DND-41 (cell line): ENCODE measurements at regions not wholly inside any gene's neighbourhood (a gene's known extent, or its start where the extent isn't known, plus 50 kb on each side); places are given as distances from the start of the nearest gene placed in this dataset.

Experiments used
- ATAC-seq: fragments of 200-7000 bp; cut with Tn5 transposase; 3 replicates; pipeline ENCODE4 v1.9.1; 2021; ENCODE audit warnings: low read depth; ENCODE audit not compliant: insufficient read depth
- DNase-seq: peaks from one replicate; pipeline ENCODE4 v3.0.0-alpha.2; 2020
- H2AFZ ChIP-seq: 2 replicates; pipeline ENCODE4 v1.6.0; 2012; ENCODE audit warnings: low read depth, low read length
- H3K27ac ChIP-seq: 2 replicates; pipeline ENCODE4 v1.5.1; 2012; ENCODE audit warnings: low read length, inconsistent platforms
- H3K27me3 ChIP-seq: fragments of 200-600 bp; sonication (generic); 2 replicates; pipeline ENCODE4 v1.6.0; 2012; ENCODE audit warnings: low read length, mild to moderate bottlenecking, inconsistent platforms; ENCODE audit not compliant: insufficient read depth, poor library complexity
- H3K36me3 ChIP-seq: 2 replicates; pipeline ENCODE4 v1.5.1; 2012; ENCODE audit warnings: low read length, inconsistent platforms; ENCODE audit not compliant: insufficient read depth
- H3K4me1 ChIP-seq: 2 replicates; pipeline ENCODE4 v1.5.1; 2012; ENCODE audit warnings: mild to moderate bottlenecking, low read length; ENCODE audit not compliant: insufficient read depth
- H3K4me2 ChIP-seq: 2 replicates; pipeline ENCODE4 v1.6.0; 2012; ENCODE audit warnings: mild to moderate bottlenecking, moderate library complexity, low read length, inconsistent platforms; ENCODE audit not compliant: insufficient read depth
- H3K4me3 ChIP-seq, 2 experiments: fragments of 200-600 bp in 1 of 2; shearing (Covaris generic) in 1 of 2; 2 replicates each; pipeline ENCODE4 v1.5.1; 2012 to 2016; ENCODE audit warnings: inconsistent platforms in 2 of 2, low read length in 2 of 2, mild to moderate bottlenecking in 2 of 2, low read depth in 1 of 2, moderate library complexity in 1 of 2
- H3K79me2 ChIP-seq: 2 replicates; pipeline ENCODE4 v1.6.0; 2012; ENCODE audit warnings: low read length, inconsistent platforms; ENCODE audit not compliant: insufficient read depth
- H3K9ac ChIP-seq: 2 replicates; pipeline ENCODE4 v1.6.0; 2012; ENCODE audit warnings: low read depth, mild to moderate bottlenecking, inconsistent platforms, low read length, moderate library complexity
- H3K9me3 ChIP-seq: 2 replicates; pipeline ENCODE4 v1.5.1; 2012; ENCODE audit warnings: low read length, moderate library complexity, mild to moderate bottlenecking, inconsistent platforms; ENCODE audit not compliant: insufficient read depth, severe bottlenecking
- H4K20me1 ChIP-seq: 2 replicates; pipeline ENCODE4 v1.6.0; 2012; ENCODE audit warnings: low read length; ENCODE audit not compliant: insufficient read depth
- EZH2 ChIP-seq: IDR thresholded peaks from 3 replicates; pipeline ENCODE4 v1.6.1; 2012; ENCODE audit warnings: borderline replicate concordance, low read depth, mild to moderate bottlenecking, moderate library complexity, low read length, inconsistent platforms; ENCODE audit not compliant: severe bottlenecking
- TF ChIP-seq, protein P1 (sequence below): IDR thresholded peaks from 2 replicates; pipeline ENCODE4 v1.5.1; 2012; ENCODE audit warnings: borderline replicate concordance, low read length, moderate library complexity, mild to moderate bottlenecking; ENCODE audit not compliant: poor library complexity, severe bottlenecking; ENCODE audit errors: extremely low read depth

DNA sequence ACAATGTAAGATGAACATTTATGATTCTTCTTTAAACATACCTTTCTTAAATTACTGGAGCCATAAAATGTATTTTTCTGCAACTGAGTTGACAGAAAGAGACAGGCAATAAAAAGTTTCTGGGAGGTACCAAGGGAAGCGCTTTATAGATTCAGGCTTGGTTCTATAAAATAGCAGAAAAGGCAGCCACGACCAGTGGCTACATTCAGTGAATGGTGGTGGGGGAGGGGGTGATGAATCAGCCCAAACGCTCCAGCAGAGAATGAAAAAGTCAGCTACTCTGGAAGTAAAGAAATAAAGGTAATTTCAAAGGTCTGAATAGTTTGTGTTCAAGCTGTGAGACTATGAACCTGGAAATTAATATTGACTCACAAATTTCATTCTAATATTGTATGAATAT is 456.1 kb downstream of the KCTD8 start:
- DNase-seq (no peak), ATAC-seq (no peak)
- no peak for TF ChIP-seq EZH2
- TF ChIP-seq, protein P1, sequence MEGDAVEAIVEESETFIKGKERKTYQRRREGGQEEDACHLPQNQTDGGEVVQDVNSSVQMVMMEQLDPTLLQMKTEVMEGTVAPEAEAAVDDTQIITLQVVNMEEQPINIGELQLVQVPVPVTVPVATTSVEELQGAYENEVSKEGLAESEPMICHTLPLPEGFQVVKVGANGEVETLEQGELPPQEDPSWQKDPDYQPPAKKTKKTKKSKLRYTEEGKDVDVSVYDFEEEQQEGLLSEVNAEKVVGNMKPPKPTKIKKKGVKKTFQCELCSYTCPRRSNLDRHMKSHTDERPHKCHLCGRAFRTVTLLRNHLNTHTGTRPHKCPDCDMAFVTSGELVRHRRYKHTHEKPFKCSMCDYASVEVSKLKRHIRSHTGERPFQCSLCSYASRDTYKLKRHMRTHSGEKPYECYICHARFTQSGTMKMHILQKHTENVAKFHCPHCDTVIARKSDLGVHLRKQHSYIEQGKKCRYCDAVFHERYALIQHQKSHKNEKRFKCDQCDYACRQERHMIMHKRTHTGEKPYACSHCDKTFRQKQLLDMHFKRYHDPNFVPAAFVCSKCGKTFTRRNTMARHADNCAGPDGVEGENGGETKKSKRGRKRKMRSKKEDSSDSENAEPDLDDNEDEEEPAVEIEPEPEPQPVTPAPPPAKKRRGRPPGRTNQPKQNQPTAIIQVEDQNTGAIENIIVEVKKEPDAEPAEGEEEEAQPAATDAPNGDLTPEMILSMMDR: no peak

GRCh38 chr4:43993196-43993902 is 455.3 kb downstream of the KCTD8 start:
- DNase-seq (no peak), ATAC-seq (no peak)
- Histone ChIP-seq H3K4me1 (no peaks in the 10 kb centered on the region), H3K27me3 (no peaks in the 10 kb centered on the region), H3K27ac (no peak overlapping the region), H3K4me2 (no peak overlapping the region), H3K9ac (no peak overlapping the region), H3K9me3 (no peaks in the 10 kb centered on the region), H3K36me3 (no peaks in the 10 kb centered on the region), H3K4me3 (no peak overlapping the region), H2AFZ (no peak overlapping the region), H4K20me1 (no peaks in the 10 kb centered on the region), H3K79me2 (no peaks in the 10 kb centered on the region)
- TF ChIP-seq, protein P1: no peak
- TF ChIP-seq EZH2: no peak

More for the DNA sequence above, 456.1 kb downstream of the KCTD8 start:
- H3K4me2 ChIP-seq: no peak overlapping the region
- H2AFZ ChIP-seq: no peak overlapping the region
- no peaks in the 10 kb centered on the region for H3K4me1 ChIP-seq
- H3K27me3 ChIP-seq: no peaks in the 10 kb centered on the region
- no peaks in the 10 kb centered on the region for H3K79me2 ChIP-seq
- no peaks in the 10 kb centered on the region for H3K36me3 ChIP-seq
- no peaks in the 10 kb centered on the region for H4K20me1 ChIP-seq
- no peak overlapping the region for H3K4me3 ChIP-seq
- no peak overlapping the region for H3K27ac ChIP-seq
- H3K9ac ChIP-seq: no peak overlapping the region
- H3K9me3 ChIP-seq: no peaks in the 10 kb centered on the region

GRCh38 chr4:43999669-44000068 is 448.9 kb downstream of the KCTD8 start:
- no peaks in the 10 kb centered on the region for H3K4me1 ChIP-seq
- no peak overlapping the region for H3K4me3 ChIP-seq
- H3K79me2 ChIP-seq: no peaks in the 10 kb centered on the region
- TF ChIP-seq, protein P1: no peak
- TF ChIP-seq EZH2: no peak
- no peak overlapping the region for H3K9ac ChIP-seq
- H3K27me3 ChIP-seq: no peaks in the 10 kb centered on the region
- no peaks in the 10 kb centered on the region for H3K36me3 ChIP-seq
- no peak overlapping the region for H3K4me2 ChIP-seq
- H3K27ac ChIP-seq: no peak overlapping the region
- H4K20me1 ChIP-seq: no peaks in the 10 kb centered on the region
- DNase-seq (no peak), ATAC-seq (no peak)
- H3K9me3 ChIP-seq: no peaks in the 10 kb centered on the region
- H2AFZ ChIP-seq: no peak overlapping the region; the same call in 1 of the 2 replicates

DNA sequence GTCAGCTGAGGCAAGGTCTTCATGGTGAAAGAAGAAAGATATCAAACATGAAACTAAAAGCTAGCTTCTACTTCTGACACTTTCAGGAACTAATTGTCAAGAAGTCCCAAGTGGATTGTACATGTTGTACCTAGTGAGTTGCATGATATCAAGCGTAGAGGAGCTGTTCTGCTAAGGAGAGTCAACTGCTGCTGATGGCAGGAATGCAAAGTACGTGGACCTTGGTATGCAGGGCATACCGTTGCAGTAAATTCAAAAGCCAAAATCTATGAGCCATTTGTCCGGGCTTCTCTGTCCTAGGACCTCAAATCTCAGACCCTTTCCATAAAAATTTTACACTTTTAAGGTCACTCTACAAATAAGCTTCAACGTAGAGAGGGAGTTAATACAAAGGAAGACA is 446.2 kb downstream of the KCTD8 start:
- Histone ChIP-seq H4K20me1 (no peaks in the 10 kb centered on the region), H3K27me3 (no peaks in the 10 kb centered on the region), H3K4me2 (no peak overlapping the region), H3K4me3 (no peak overlapping the region), H2AFZ (no peak overlapping the region), H3K9ac (no peak overlapping the region), H3K9me3 (no peaks in the 10 kb centered on the region), H3K79me2 (no peaks in the 10 kb centered on the region), H3K36me3 (no peaks in the 10 kb centered on the region), H3K27ac (no peak overlapping the region), H3K4me1 (no peaks in the 10 kb centered on the region)
- ATAC-seq (no peak), DNase-seq (no peak)
- TF ChIP-seq, protein P1: no peak
- no peak for TF ChIP-seq EZH2
